ENCODE measurements at regions not wholly inside any gene's neighbourhood (a gene's known extent, or its start where the extent isn't known, plus 50 kb on each side); places are given as distances from the start of the nearest gene placed in this dataset.

DNA sequence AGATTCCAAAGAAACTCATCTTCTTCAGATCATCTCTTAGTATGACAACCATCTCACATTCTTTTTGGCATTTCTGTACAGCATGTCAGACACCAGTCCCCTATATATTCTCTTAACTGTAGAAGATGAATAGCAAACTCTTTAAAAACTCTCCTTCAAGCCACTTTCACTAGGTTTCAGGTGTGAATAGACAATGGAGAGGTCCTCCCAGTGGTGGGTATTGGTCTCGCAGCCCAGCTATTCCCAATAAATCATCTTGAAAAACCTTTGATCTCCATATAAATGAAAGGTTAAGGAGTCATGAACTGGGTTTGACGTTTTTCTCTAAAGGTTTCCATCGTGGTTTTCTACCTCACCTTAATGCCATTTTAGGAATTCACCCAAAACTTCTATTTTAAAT is 180.0 kb downstream of the GJA1 start (continued):
- no peak for TF ChIP-seq ZNF800 (CRISPR knock-in tag; IDR thresholded peaks at IDR 0.05)
- TF ChIP-seq HES4 (CRISPR knock-in tag; IDR thresholded peaks at IDR 0.05; ENCODE audit: borderline replicate concordance) = no peak

DNA sequence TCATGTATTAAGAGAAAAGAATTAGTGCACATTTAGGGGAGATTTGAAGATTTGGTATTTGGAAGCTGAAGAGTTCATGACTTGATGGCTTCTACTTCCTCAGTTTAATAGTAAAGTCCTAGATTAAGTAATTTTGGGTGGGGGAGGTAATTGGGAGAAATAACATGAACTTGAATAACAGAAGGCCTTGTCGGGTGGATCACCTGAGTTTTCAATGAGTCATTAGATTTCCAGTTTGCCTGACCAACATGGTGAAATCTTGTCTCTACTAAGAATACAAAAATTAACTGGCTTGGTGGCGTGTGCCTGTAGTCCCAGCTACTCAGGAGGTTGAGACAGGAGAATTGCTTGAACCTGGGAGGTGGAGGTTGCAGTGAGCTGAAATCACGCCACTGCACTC is 181.0 kb downstream of the GJA1 start:
- Histone ChIP-seq H3K9ac (ENCODE audit: insufficient read depth, low read depth, low read length) (no peak overlapping the region), H3K9me3 (ENCODE audit: low read length) (no peaks in the 10 kb centered on the region), H3K36me3 (replicated peaks in 1 of 2; ENCODE audit: control insufficient read depth in 1 of 2, insufficient read depth in 2 of 2, low read length in 2 of 2) (no peaks in the 10 kb centered on the region), H3K4me3 (replicated peaks in 1 of 3; ENCODE audit: insufficient read depth in 1 of 3, low read depth in 2 of 3, low read length in 3 of 3) (no peak overlapping the region), H2AFZ (ENCODE audit: low read length) (no peak overlapping the region), H3K27ac (ENCODE audit: extremely low read length, insufficient read depth, low read length) (no peak overlapping the region), H3K4me2 (ENCODE audit: low read depth, low read length) (no peak overlapping the region), H3K27me3 (ENCODE audit: control insufficient read depth in 1 of 2, insufficient read depth in 2 of 2, low read length in 2 of 2) (no peaks in the 10 kb centered on the region), H3K4me1 (ENCODE audit: insufficient read depth, low read length) (no peaks in the 10 kb centered on the region), H3K79me2 (ENCODE audit: insufficient read depth, low read length) (no peaks in the 10 kb centered on the region), H4K20me1 (ENCODE audit: insufficient read depth, low read length) (no peaks in the 10 kb centered on the region)
- in situ Hi-C loops (cut with HindIII; ENCODE audit: extremely low pct_ligation_motif_present, low pct_unique_long_range_greater_than_20kb) (no loop called here), intact Hi-C loops (cut with micrococcal nuclease; ENCODE audit: unreplicated experiment) (no loop called here)
- FAIRE-seq (no peak), DNase-seq (ENCODE audit: low spot score) (no peak), ATAC-seq (no peak)
- no TSS peak for BruUV-seq (replicated peaks)
- ChIA-PET POLR2A (no interaction called here), CTCF (ENCODE audit: low intra/inter-chr PET ratio, low total read pairs) (no interaction called here)
- whole genome bisulfite sequencing (ENCODE audit: low lambda C conversion rate) = 10% methylated on average over 3 of the region's 3 CpGs
- no peak for TF ChIP-seq ZNF10 (CRISPR knock-in tag; IDR thresholded peaks at IDR 0.05; ENCODE audit: borderline replicate concordance, low read depth)
- TF ChIP-seq MAFG (CRISPR knock-in tag; IDR thresholded peaks at IDR 0.05) = no peak
- no peak for TF ChIP-seq AHDC1 (CRISPR knock-in tag; IDR thresholded peaks at IDR 0.05; ENCODE audit: borderline replicate concordance)
- no peak for TF ChIP-seq FOXC1 (CRISPR knock-in tag; IDR thresholded peaks at IDR 0.05; ENCODE audit: borderline replicate concordance)
- no peak for TF ChIP-seq FOXK1 (CRISPR knock-in tag; IDR thresholded peaks at IDR 0.05; ENCODE audit: borderline replicate concordance, low read depth)
- no peak for TF ChIP-seq NFAT5 (CRISPR knock-in tag; IDR thresholded peaks at IDR 0.05)
- no peak for TF ChIP-seq STAT5B (CRISPR knock-in tag; IDR thresholded peaks at IDR 0.05)
